CD14-positive monocyte (primary cell): ENCODE measurements at regions not wholly inside any gene's neighbourhood (a gene's known extent, or its start where the extent isn't known, plus 50 kb on each side); places are given as distances from the start of the nearest gene placed in this dataset.
"Not testable (repeated sequence)": the region's sequence is repeated elsewhere in the genome, so short reads cannot be mapped to it uniquely, and the experiment has no call there.

Experiments used
- DNase-seq, 3 donors: peaks; one replicate each; pipeline ENCODE4 v3.0.0-alpha.2; 2011 to 2022
- H2AFZ ChIP-seq: 2 replicates; pipeline ENCODE4 v1.6.0; 2012; ENCODE audit warnings: mild to moderate bottlenecking, low read depth, low read length, inconsistent platforms; ENCODE audit not compliant: insufficient read depth, poor library complexity, severe bottlenecking
- H3K27ac ChIP-seq, 2 donors: 1 replicate in 1 of 2; 2 replicates in 1 of 2; pipeline ENCODE4 v1.5.1; 2012 to 2013; ENCODE audit warnings: low read length in 2 of 2, control low read depth in 1 of 2, inconsistent platforms in 1 of 2, low read depth in 1 of 2, mild to moderate bottlenecking in 1 of 2
- H3K27me3 ChIP-seq, 2 donors: one replicate each; pipeline versions ENCODE4 v1.6.0 to v1.6.1; 2011 to 2013; ENCODE audit warnings: low read length in 2 of 2; ENCODE audit not compliant: control insufficient read depth in 2 of 2, insufficient read depth in 2 of 2
- H3K36me3 ChIP-seq, 2 donors: replicated peaks in 1 of 2; 1 replicate in 1 of 2; 2 replicates in 1 of 2; pipeline versions ENCODE4 v1.5.1 to v1.6.1; 2012 to 2013; ENCODE audit warnings: low read length in 2 of 2, control low read depth in 1 of 2, inconsistent platforms in 1 of 2, mild to moderate bottlenecking in 1 of 2; ENCODE audit not compliant: insufficient read depth in 2 of 2, control insufficient read depth in 1 of 2
- H3K4me1 ChIP-seq, 2 donors: 1 replicate in 1 of 2; 2 replicates in 1 of 2; pipeline versions ENCODE4 v1.5.1 to v1.6.1; 2012 to 2013; ENCODE audit warnings: low read length in 2 of 2, control low read depth in 1 of 2, inconsistent platforms in 1 of 2, mild to moderate bottlenecking in 1 of 2, moderate library complexity in 1 of 2; ENCODE audit not compliant: insufficient read depth in 2 of 2, control insufficient read depth in 1 of 2
- H3K4me2 ChIP-seq: replicated peaks from 2 replicates; pipeline ENCODE3; 2012; ENCODE audit warnings: low read length, moderate library complexity, mild to moderate bottlenecking; ENCODE audit not compliant: poor library complexity, severe bottlenecking; ENCODE audit errors: extremely low read depth
- H3K4me3 ChIP-seq, 3 experiments: fragments of 200-600 bp in 1 of 3; sonication (generic) in 1 of 3; replicated peaks in 1 of 3; 1 replicate in 2 of 3; 2 replicates in 1 of 3; pipeline ENCODE4 v1.5.1; 2011 to 2013; ENCODE audit warnings: low read length in 3 of 3, mild to moderate bottlenecking in 3 of 3, control low read depth in 2 of 3, low read depth in 2 of 3, inconsistent platforms in 1 of 3, moderate library complexity in 1 of 3
- H3K79me2 ChIP-seq: 2 replicates; pipeline ENCODE4 v1.6.0; 2012; ENCODE audit warnings: mild to moderate bottlenecking, control low read depth, inconsistent platforms, low read length, moderate library complexity; ENCODE audit not compliant: insufficient read depth
- H3K9ac ChIP-seq: 2 replicates; pipeline ENCODE4 v1.6.0; 2017; ENCODE audit warnings: low read length, mild to moderate bottlenecking; ENCODE audit not compliant: insufficient read depth, poor library complexity, severe bottlenecking
- H3K9me3 ChIP-seq, 2 donors: replicated peaks in 1 of 2; 1 replicate in 1 of 2; 2 replicates in 1 of 2; pipeline versions ENCODE4 v1.5.1 to v1.6.1; 2012 to 2013; ENCODE audit warnings: low read length in 2 of 2, control low read depth in 1 of 2; ENCODE audit not compliant: control insufficient read depth in 1 of 2, insufficient read depth in 1 of 2
- H4K20me1 ChIP-seq: 2 replicates; pipeline ENCODE4 v1.6.0; 2012; ENCODE audit warnings: mild to moderate bottlenecking, low read length, control low read depth, moderate library complexity; ENCODE audit not compliant: insufficient read depth
- H3K27ac Mint-ChIP-seq, 7 donors: one replicate each; pipeline ENCODE4 v1.8.0; 2020; ENCODE audit warnings: mild to moderate bottlenecking in 7 of 7, mixed read lengths in 7 of 7, moderate library complexity in 6 of 7, inconsistent platforms in 2 of 7
- H3K27me3 Mint-ChIP-seq, 3 donors: one replicate each; pipeline ENCODE4 v1.8.0; 2021 to 2022; ENCODE audit warnings: low read depth in 3 of 3, mild to moderate bottlenecking in 3 of 3, mixed read lengths in 3 of 3, moderate library complexity in 3 of 3, inconsistent platforms in 1 of 3
- H3K36me3 Mint-ChIP-seq, 2 donors: one replicate each; pipeline ENCODE4 v1.8.0; 2020; ENCODE audit warnings: mixed read lengths in 2 of 2, inconsistent platforms in 1 of 2, mild to moderate bottlenecking in 1 of 2
- H3K4me1 Mint-ChIP-seq: one replicate; pipeline ENCODE4 v1.8.0; 2020; ENCODE audit warnings: mild to moderate bottlenecking, mixed read lengths
- H3K4me3 Mint-ChIP-seq, 2 donors: one replicate each; pipeline ENCODE4 v1.8.0; 2020; ENCODE audit warnings: mild to moderate bottlenecking in 2 of 2, mixed read lengths in 2 of 2, moderate library complexity in 1 of 2
- H3K9me3 Mint-ChIP-seq, 7 donors: one replicate each; pipeline ENCODE4 v1.8.0; 2020 to 2022; ENCODE audit warnings: mixed read lengths in 7 of 7, mild to moderate bottlenecking in 6 of 7, moderate library complexity in 6 of 7, inconsistent platforms in 2 of 7
- WGBS: methylation state at CpG from one replicate; pipeline ENCODE4 v1.1.5; 2013; ENCODE audit warnings: missing lambda C conversion rate; ENCODE audit not compliant: insufficient coverage; 5-methylcytosine and 5-hydroxymethylcytosine counted together
- intact Hi-C, 2 donors: fragments of 100-400 bp; cut with micrococcal nuclease; formaldehyde crosslinking; loops; one replicate each; pipeline versions ENCODE4 v1.15.0 to v1.15.1; 2023
- TF ChIP-seq, protein P1 (sequence below): fragments of 200-600 bp; IDR thresholded peaks from one replicate; pipeline ENCODE4 v1.8.0; 2022; ENCODE audit warnings: antibody characterized with exemption, mild to moderate bottlenecking

DNA sequence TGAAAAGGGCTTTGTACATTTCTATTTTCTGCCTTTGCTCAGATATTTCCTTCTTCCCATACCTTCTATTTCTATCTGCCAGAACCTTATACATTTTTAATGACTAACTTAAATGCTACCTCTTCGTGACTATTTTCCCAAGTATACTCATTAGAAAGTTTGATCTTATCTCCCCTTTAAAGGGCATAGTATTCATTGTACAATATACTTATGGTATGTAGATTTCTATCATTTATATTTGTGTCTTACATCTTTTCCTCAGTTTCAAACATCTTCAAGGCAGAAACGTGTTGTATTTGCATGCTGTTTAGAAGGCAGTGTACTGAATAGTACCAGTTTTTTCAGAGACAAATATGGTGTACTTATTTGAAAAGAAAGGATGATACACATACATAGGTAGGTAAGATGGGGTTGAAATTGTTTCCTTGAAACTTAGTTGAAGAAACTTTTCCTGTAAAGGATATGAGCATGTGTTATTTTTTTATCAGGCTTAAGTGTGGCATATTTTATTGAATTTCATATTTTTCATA, 518.1 kb upstream of the NUDT12 start:
- H3K36me3 ChIP-seq: no peaks in the 10 kb centered on the region
- H3K27ac Mint-ChIP-seq: no peak overlapping the region
- H3K27me3 Mint-ChIP-seq: no peaks in the 10 kb centered on the region
- H3K9me3 Mint-ChIP-seq: peaks cover 0 to 7% (median 4%) of the 10 kb centered on the region in 7 donors
- no peak overlapping the region for H3K4me2 ChIP-seq
- no peaks in the 10 kb centered on the region for H3K27me3 ChIP-seq
- H3K9me3 ChIP-seq: no peaks in the 10 kb centered on the region
- H3K4me3 Mint-ChIP-seq: no peak overlapping the region
- TF ChIP-seq, protein P1, sequence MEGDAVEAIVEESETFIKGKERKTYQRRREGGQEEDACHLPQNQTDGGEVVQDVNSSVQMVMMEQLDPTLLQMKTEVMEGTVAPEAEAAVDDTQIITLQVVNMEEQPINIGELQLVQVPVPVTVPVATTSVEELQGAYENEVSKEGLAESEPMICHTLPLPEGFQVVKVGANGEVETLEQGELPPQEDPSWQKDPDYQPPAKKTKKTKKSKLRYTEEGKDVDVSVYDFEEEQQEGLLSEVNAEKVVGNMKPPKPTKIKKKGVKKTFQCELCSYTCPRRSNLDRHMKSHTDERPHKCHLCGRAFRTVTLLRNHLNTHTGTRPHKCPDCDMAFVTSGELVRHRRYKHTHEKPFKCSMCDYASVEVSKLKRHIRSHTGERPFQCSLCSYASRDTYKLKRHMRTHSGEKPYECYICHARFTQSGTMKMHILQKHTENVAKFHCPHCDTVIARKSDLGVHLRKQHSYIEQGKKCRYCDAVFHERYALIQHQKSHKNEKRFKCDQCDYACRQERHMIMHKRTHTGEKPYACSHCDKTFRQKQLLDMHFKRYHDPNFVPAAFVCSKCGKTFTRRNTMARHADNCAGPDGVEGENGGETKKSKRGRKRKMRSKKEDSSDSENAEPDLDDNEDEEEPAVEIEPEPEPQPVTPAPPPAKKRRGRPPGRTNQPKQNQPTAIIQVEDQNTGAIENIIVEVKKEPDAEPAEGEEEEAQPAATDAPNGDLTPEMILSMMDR: no peak
- no peaks in the 10 kb centered on the region for H3K79me2 ChIP-seq
- H3K27ac ChIP-seq: no peak overlapping the region
- intact Hi-C loops: no loop called here
- no peaks in the 10 kb centered on the region for H3K4me1 Mint-ChIP-seq
- no peak overlapping the region for H3K9ac ChIP-seq
- no peak overlapping the region for H2AFZ ChIP-seq
- H3K4me1 ChIP-seq: no peaks in the 10 kb centered on the region
- H3K36me3 Mint-ChIP-seq: no peaks in the 10 kb centered on the region
- H3K4me3 ChIP-seq: no peak overlapping the region
- no CpG with 5 or more reads among the region's 2 CpGs for WGBS
- H4K20me1 ChIP-seq: no peaks in the 10 kb centered on the region
- no peak for DNase-seq

DNA sequence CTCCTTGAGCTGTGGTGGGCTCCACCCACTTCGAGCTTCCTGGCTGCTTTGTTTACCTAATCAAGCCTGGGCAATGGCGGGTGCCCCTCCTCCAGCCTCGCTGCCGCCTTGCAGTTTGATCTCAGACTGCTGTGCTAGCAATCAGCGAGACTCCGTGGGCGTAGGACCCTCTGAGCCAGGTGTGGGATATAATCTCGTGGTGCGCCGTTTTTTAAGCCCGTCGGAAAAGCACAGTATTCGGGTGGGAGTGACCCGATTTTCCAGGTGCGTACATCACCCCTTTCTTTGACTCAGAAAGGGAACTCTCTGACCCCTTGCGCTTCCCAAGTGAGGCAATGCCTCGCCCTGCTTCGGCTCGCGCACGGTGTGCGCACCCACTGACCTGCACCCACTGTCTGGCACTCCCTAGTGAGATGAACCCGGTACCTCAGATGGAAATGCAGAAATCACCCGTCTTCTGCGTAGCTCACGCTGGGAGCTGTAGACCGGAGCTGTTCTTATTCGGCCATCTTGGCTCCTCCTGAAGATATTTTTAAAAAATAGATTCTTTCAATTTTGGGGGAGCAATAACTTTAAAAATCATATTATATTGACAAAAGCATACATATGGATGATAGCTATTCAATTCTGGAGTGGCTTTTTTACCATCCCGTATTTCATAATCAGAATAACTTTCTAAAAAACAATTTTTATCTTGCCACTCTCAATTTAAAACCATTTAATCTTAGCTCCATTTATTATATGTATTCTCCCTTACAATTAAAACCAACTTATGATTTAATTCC, 517.5 kb upstream of the NUDT12 start:
- H2AFZ ChIP-seq, H3K9me3 Mint-ChIP-seq, H3K36me3 ChIP-seq, H4K20me1 ChIP-seq, DNase-seq, intact Hi-C loops, H3K9me3 ChIP-seq, H3K27ac ChIP-seq, H3K27ac Mint-ChIP-seq, H3K4me2 ChIP-seq, H3K79me2 ChIP-seq, H3K4me1 Mint-ChIP-seq, H3K4me3 Mint-ChIP-seq, H3K9ac ChIP-seq, H3K4me3 ChIP-seq, H3K27me3 ChIP-seq, H3K4me1 ChIP-seq, H3K27me3 Mint-ChIP-seq, H3K36me3 Mint-ChIP-seq: not testable (repeated sequence)
- WGBS: 90% methylated on average over 4 of the region's 29 CpGs
